RPMI7951 (cell line): ENCODE measurements at regions not wholly inside any gene's neighbourhood (a gene's known extent, or its start where the extent isn't known, plus 50 kb on each side); places are given as distances from the start of the nearest gene placed in this dataset.
A peak's percentile ranks its signal among the peaks of the same experiment; 100 is the strongest.

Experiments
- DNase-seq: peaks from one replicate; pipeline ENCODE4 v3.0.0-alpha.2; 2012; ENCODE audit warnings: low read depth

DNA sequence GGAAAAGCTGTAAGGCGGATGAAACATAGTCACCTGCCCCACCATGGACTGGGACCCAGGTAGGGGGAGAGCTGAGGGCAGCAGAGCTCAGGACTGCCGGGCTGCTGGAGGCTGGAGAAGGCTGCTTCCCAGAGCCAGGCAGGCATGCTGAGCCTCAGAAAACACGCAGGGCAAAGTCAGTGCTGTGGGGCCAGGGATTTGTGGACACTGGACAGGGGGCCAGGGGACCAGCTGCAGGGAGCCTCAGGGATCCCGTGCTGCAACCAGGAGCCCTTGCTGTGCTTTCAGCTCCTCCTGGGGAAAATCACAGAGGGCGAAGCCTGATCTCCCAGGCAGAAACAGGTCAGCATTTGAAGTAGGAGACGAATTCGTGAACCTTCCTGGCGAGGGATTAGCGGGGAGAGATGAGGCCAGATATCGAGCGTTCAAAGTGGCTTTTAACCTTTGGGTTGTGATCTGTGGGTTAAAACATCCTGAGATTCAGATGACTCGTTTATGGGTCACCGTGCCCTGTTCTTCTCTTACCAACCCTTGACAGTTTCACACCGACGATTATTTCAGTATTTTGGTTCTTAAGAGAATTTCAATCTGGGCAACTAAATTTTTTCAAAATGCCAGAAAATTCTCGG lies 85.6 kb upstream of the SHH start:
- no peak for DNase-seq

DNA sequence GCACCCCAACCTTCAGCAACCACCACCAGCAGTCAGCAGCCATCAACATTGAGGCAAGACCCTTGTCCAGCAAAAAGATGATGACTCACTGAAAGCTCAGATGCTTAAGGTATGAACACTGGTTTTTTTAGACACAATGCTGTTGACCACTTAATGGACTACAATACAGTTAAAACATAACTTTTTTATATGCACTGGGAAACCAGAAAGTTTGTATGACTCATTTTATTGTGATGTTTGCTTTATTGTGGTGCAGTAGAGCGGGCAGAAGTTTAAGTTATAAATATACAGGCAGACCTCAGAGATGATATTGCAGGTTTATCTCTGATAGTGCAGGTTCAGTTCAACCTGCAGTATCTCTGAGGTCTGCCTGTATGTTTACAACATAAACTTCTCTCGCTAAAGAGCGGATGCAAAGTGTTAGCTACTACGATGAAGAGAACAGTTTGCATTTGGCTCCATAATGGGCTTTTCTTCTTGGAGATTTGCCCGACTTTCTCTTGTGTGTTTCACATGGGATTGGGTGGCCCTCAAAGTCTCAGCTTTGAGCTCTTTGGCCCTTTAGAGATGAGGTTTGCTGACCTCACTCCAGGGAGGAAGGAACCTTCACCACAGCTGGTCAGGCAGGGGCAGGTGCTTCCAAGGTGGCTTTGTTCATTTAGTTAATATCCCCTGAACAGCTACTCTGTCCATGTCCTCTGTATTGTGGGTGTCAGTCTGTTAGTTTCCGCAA lies 84.4 kb upstream of the SHH start:
- no peak for DNase-seq

DNA sequence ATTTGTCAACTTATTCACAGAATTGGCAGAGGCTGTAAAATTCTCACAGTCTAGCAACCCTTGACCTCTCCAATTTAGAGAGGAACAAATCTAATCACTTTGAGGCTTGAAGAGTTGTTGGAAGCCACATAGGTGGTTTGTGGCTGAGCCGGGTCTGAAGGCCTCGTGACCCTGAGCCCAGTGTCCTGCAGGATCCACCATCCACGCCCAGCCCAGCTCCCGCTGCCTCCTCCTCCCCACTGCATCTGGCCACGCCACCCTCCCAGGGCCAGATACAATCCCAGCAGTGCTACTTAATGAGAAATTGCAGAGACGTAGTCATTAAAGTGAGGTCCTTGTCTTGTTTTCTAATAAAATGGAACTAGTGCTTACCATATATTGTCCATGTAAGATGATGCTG lies 81.4 kb upstream of the SHH start:
- DNase-seq = no peak

DNA sequence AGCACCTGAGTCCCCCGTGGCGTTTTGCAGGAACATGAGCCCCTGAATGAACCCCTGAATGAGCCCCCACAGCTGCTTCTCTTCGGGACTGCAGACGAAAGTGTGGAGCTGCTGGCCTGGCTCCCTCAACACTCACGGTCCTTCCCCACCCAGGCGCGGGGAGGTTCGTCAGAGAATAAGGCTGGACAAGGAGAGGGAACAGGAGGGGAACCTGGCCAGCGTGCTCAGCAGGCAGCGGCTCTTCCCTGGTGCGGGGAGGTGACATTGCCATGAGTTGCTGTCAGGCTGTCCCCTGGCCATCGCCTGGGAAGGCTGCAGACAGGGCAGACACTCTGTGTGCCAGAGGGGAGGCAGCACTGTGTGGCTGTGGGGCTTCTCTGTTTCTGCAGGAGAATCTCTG lies 80.9 kb upstream of the SHH start:
- DNase-seq = no peak

DNA sequence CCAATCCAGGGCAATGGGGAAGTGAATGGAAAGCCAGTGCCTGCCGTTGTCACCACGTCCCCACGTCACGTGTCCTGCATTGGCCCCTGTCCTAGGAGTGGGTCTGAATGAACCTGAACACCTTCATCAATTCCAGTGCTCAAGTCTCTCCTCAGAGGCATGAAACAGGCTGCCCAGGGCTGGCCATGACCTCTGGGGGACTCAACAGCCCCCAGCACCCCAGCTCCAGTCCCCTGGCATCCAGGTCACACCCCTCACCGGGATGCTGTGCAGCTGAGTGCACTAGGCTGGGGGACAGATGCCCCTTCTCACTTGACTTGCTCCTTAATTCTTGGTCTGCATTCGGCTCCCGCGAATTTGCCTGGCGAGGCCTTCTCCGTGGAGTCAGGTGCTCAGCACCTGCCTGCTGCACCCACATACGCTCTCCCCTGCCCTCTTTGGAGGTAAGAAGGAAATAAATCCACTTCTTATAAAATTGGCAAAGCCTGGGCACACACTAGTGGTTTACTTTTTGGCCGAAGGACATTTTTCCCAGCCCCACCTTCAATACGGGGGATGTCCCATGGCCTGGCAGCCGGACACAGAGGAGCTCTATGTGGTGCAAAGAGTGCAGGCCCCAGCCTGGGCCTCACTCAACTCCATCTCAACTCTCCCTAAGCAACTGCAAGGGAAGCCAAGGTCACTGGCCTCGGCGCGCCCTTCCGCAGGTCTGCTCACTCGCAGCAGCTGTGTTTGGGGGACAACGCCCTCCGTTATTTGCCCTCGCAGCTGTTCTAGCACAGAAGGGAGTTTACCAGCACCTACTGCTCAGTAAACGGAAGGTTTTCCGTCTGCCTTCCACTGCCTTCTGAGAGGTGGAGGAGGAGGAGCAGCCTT lies 77.6 kb upstream of the SHH start:
- no peak for DNase-seq

DNA sequence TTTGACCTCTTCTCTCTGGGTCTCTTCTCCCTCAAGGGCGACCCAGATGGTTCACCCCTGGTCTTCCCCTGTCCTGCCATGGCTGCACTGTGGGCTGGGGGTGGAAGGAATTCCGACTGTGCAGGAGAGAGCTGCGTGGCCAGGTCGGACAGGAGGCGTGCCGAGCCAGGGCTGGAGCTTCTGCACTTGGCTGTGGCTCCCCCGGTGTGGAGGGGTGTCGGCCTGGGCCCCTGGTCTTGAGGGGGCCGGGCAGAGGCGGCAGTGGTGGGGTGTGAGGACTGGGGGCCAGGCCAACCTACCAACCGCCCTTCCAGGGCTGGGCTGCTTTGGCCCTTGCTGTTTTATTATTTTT lies 74.9 kb upstream of the SHH start:
- DNase-seq = no peak

DNA sequence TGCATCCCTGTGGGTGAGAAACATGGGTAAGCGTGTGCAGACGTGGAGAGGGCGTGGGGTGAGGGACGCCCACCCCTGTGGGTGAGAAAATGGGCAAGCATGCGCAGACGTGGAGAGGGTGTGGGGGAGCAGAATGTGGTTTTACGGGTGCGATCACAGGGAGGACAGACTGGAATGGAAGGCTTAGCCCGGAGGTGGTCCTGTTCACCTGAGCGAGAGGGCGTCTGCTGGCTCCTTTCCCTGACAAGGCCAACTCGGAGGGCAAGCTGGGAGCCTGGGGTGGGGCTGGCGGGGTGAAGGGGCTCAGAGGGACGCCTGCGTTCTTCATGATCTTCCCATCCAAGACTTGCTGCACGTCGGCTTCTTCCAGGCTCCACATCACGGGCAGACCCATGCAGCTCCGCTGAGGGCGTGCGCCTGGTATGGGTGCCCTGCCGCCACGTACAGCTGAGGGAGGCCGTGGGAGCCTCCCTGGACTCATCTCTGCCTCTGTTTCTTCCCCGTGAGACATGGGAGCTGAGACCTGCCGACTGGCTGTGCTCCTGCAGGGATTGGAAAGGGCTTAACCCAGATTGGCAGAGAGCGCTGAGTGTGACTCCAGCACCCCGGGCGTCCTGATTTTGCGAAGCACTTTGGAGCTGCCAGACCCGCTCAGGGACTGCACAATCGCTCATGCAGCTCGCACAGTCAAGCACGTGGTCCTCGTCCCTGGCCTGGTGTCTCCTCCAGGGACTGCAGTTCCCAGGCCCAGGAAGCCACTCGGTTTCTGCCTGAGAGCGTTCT lies 74.3 kb upstream of the SHH start:
- DNase-seq = no peak

DNA sequence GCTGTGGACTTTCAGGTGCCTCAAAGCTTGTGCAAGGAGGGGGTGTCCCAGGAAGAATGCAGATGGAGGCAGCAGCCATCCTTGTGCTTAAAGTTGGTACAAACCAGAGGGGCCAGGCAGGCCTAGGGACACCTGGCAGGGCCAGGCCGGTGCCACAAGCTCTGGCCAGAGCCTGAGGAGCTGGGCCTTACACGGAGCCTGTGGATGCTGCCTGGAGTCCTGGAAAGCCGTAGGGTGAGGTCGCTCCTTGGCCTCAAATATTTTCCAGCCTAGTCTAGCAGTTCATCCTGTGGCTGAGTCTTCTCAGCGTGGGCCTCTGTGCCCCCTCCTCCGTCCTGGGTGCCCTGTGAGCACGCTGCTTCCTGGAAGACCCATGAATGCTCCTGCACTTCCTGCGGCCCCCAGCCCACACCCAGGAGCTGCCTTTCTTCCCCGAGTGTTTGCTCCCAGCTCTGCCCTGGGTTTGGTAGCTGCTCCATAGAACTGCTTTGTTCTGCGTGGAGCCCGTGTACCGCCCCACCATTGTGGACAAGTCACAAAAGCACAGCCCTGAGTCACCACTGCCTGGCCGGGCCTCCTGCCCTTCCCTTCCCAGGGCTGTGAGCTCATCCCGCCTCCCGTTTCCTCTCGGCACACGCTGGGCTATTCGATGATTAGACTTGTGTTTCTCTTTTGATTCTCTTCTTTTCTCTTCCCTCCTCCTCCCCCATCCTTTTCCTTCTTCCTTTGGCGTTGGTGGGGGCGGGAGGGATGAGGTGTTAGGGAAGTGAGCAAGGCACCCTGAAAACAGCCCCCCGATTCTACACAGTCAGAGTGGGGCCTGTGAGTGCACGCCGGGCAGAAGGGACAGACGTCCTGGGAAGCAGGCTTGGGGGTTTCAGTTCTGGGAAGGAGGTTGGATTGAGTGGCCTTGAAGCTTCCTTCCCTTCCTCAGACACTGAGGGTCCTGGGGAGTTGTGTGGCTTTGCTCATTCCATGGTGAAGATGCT lies 73.2 kb upstream of the SHH start:
- peak; percentile 74 for DNase-seq

DNA sequence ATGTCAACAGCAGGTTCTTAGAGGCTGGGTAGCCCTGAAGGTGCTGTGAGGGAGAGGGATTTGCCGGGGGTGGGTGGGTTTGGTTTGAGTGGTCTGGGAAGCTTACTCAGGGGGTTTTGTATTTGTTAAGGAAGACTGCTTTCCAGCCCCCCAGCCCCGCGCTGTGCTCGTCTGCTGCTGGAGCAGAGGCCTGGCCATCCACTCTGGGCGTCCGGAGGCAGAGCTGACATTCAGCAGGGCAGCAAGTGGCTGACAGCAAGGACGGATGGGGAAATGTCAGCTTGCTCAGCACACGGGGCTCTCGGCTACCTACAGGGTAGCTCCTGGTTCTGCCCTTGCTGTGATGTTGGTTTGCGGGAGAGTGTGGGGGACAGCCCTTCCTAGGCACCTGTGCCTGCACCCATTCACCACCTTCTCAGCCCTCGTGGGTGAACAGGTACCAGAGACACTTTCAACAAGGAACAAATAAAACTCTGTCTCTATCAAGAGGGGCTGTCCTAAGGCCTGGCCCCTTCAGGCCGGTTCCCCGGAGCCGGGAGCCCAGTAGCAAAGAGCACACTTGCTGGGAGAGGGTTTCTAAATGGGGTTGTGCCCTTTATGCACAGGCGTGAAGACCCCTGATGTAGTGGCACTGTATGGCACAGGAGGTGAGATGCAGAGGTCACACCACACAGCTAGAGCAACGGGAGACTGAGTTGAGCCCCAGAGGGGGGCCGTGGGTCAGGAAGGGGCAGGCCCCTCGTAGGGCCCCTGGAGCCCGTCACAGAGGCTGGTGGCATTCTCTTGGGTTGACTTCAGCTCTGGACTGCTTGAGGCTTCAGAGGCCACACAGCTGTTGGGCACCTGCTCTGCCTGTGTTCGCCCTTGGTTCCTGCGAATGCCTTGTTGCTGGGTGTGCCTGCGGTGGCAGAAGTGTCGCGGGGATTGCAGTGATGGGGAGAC lies 72.2 kb upstream of the SHH start:
- no peak for DNase-seq

DNA sequence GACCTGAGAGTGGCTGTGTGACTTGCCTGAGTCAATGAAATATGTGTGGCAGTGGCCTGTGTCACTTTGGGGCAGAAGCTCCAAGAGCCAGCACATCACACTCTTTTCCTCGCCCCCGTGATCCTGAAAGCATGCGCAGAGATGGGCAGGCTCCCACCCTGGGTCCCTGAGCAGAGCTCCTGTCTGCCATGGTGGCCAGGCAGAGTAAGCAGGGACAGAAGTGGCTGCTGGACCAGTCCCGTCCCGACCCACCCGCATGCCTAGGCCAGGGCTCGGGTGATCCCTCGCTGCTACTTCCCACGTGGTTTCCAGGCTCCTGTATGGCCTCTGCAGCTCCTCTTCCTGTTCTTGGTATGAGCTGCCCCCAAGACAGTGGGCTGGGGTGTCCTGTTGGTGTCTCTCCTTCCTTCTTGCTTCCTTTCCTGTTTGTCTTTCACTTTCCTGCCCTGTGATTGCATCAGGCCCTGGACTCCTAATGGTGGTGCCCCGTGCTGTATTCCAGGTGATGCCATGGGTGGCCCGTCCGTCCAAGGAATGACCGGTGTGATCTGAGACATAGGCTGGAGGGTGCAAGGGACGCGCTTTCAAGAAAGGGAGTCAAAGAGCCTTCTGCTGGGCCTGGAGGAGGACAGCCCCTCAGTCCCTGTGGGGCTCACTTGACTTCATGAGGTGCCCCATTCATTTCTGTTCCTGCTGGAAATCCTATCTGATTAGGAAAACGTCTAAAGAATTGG lies 71.4 kb upstream of the SHH start:
- DNase-seq = no peak

DNA sequence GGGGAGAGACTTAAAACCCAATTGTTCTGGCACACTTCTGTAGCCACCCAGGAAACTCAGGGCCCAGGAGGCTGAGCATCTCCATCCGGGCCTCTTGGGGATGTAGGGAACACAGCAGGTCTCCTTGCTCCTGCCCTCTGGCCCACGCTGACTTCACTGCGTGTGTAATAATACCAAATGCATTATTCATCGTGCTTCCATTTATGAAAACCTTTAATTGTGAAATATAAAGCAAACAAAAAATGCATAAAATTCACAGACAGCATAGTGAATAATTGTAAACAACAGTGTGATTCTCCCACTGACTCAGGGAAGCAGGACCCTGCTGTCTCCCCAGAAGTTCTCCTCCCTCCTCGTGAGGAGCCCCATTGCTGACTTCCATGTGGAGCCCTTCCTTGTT lies 70.3 kb upstream of the SHH start:
- no peak for DNase-seq

DNA sequence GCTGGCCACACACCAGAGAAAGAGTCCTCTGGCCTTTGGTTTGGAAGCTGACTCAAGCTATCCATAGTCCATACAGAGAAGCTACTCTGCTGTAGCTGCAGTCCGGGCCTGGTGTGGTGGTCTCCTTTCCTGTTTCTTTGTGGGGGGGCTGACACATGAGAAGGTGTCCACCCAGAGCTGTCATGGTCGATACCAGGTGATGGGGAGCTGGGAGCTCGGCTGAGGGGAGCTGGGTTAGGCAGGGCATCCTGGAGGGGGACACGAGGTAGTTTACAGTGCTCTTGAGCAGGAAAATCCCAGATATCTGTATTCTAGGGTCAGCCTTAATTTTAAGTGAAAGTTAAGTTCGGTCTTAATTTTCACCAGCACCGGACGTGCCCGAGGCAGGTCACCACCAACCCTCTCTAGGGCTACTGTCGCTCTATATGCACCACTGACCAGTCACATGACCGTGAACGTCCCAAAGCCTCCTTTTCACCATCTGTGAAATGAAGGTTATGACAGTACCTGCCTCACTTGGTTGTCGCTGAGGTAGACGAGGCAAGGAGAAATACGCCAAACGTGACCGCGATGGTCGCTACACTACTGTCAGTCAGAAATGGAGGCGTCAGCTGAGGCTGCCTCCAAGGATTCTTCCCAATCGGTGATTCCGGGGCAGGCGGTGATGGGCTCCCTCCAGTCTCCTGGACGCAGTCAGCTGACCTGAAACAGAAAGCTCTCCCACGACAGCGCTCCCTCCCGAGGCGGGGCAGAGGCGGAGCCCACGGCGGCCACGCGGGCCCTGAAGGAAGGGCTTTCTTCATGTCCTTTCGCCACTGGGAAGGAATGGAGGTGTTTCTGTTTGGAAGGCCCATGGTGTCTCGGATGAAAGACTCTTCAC lies 69.4 kb upstream of the SHH start:
- no peak for DNase-seq

DNA sequence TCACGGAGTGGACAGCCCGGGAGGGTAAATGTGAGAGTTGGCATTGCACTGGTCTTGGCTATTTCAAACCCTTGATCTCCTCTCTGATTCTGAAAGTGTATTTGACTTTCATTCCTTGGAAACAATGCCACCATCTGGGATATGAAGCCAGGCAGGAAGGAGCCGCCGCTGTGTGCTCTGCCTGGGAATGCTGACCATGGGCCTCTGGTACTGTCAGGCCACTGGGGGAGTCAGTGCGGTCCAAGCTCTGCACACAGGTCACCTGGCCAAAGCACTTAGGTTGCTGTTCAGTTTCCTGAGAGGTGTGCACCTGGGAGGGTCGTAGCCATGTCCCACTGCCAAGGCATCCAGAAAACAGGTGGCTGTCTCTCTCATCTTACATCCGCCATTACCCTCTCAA lies 68.5 kb upstream of the SHH start:
- no peak for DNase-seq

DNA sequence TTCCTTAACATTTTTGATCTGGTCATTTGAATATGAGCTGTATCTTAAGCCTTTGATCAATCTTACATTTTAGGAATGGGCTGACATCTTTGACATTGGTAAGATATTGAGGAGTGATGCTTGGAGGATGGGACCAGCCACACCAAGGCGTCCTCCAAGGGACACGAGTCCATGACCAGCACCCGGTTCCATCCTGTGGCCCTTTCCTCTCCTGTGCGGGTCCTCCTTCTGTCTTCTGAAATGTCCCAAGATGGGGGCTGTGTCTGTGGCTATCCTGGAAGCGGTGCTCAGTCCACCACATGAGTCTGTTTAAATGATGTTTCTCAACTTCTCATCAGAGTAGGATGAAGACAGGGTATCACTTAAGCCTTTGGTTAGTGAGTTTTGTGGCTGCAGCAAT lies 67.3 kb upstream of the SHH start:
- DNase-seq = no peak

DNA sequence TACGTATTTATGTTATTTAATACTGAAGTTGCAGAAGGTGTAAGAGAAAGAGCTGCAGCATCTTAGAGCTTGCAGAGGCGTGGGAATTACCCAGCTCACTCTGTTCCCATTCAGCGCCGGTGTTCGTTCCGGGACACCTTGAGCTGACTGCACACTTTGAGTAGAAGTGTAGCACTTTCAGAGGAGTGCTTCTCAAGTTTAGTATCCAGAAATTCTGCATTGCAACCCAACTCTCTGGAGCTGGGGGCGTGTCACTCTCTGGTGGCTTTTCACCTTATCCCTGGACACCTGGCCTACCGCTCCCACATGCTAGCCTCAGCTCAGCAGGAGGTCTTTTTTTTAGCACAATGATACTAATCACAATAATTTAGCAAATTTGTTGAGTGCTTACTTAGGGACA lies 66.4 kb upstream of the SHH start:
- no peak for DNase-seq

DNA sequence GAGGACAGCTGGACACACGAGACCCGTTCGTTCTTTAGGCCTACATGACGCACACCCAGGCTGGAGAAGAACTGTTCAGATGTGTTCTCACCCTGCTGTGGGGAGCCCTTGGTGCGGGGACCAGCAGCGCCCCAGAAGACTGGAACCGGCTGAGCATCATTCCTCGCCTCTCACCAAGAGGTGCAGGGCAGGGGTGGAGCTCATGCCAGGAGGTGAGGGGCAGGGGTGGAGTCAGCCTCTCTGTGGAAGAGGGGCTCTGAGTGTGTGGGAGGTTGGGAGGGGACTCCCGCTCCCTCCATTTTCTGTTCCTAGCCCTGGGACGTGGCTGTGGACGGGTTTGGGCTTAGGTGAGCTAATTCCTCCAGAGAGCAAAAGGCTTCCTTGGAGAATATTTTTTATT lies 66.0 kb upstream of the SHH start:
- DNase-seq = no peak

DNA sequence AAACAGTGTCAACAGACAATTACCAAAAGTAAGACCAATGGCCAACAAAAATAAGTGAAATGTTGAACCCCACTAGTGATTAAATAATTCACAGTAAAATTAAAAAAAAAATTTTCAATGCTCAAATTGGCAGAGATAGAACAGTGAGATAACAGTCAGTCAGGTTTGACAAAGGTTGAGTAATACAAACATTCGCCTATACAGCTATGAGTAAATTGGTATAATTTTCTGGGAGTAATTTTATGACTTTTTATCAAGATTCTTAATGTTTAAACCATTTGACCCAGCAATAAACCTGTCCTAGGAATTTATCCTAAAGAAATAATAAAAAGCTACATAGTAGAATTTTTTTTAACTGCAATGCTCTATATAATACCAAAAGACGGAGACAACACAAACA lies 64.9 kb upstream of the SHH start:
- DNase-seq = no peak

DNA sequence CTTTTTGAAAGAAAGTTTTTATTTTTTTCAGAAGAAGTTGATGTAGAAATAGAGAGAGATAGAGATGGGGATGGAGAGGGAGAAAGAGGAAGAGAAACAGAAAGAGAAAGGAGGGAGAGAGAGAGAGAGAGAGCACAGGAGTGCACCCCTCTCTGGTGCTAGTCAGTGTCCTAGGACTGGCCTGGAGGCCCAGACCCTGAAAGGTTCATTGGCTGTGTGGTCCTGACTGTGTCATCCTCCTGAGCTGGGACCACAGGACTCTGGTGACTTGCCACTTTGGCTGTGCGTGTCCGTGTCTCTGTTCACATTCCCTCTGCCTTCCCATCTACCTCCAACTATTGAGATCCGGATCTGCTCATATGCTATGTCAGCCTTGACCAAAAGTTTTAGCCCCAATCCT lies 62.1 kb upstream of the SHH start:
- DNase-seq = no peak
